ENCODE measurements at regions not wholly inside any gene's neighbourhood (a gene's known extent, or its start where the extent isn't known, plus 50 kb on each side); places are given as distances from the start of the nearest gene placed in this dataset.

DNA sequence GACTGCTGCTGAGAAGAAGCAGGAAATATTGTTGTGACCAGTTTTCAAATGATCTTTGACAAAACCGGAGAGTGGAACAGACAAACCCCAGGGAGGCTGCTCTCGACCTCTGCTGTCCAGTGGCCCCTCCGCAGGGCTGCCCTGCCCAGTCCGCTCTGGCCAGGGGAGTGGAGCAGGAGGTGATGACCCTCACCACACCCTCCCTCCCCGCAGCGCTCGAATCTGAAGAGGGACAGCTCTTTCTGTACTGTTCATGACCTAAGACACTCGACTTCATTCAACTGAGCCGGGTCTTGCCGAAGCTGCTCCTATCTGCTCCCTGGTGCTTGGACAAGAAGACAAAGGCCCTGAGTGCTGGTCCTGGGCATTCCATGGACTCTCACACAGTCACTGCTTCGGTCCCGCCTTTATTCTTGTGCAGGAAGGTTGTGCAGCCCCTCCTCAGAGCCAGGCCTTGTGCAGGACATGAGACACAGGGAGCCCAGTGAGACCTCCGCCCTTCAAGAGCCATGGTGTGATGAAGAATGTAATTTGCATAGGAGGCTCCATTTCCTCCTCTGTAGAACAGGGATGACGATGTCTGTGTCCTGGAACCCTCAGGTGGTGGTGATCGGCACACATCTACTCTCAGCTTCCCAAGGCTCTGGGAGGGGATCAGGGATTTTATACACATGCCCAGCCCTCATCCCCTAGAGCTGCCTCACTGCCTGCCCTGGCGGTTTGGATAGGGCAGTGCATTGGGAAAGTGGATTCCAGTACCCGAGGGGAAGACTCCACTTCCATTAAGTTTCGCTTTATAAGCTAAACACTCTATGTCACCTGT, 97.1 kb upstream of the PRR20G start:
- CTCF ChIA-PET, result no interaction called here
- Histone ChIP-seq H3K9me3 (ENCODE audit: control insufficient read depth in 1 of 2, insufficient read depth in 1 of 2, low read depth in 1 of 2, low read length in 2 of 2) (peaks cover 5 to 7% of the 10 kb centered on the region in 2 experiments; a peak in 2 of 4 replicates), H3K4me2 (ENCODE audit: low read length) (no peak overlapping the region), H3K27me3 (ENCODE audit: insufficient read depth, low read length) (no peaks in the 10 kb centered on the region), H3K27ac (ENCODE audit: low read depth, low read length) (no peak overlapping the region), H3K9me2 (ENCODE audit: insufficient read depth) (no peaks in the 10 kb centered on the region), H3K9ac (ENCODE audit: low read length) (no peak overlapping the region), H3K79me2 (ENCODE audit: insufficient read depth, low read length) (no peaks in the 10 kb centered on the region), H4K20me1 (ENCODE audit: insufficient read depth) (no peaks in the 10 kb centered on the region), H3K4me3 (replicated peaks in 1 of 2; ENCODE audit: low read depth in 1 of 2, low read length in 2 of 2) (no peak overlapping the region), H3K4me1 (ENCODE audit: control insufficient read depth in 1 of 2, insufficient read depth in 2 of 2, low read length in 2 of 2) (peaks cover 3 to 9% of the 10 kb centered on the region in 2 experiments; a peak in 3 of 4 replicates), H3K36me3 (ENCODE audit: control insufficient read depth in 1 of 2, insufficient read depth in 2 of 2, low read length in 2 of 2) (no peaks in the 10 kb centered on the region), H2AFZ (ENCODE audit: low read depth, low read length, poor library complexity, severe bottlenecking) (no peak overlapping the region)
- intact Hi-C loops (cut with micrococcal nuclease), result no loop called here
- no peak for ATAC-seq
- DNase-seq (ENCODE audit: low read depth, low spot score), result no peak
- RAD21 ChIA-PET (ENCODE audit: low non-redundant PET in 1 of 2, low total read pairs in 2 of 2, uncharacterized antibody in 2 of 2, unreplicated experiment in 2 of 2), result no interaction called here
- BruUV-seq (replicated peaks), result no TSS peak
- POLR2A ChIA-PET, result no interaction called here
- TF ChIP-seq SIN3A (IDR thresholded peaks at IDR 0.05; ENCODE audit: low read depth) (no peak), EGR1 (IDR thresholded peaks at IDR 0.05; ENCODE audit: low read depth) (no peak), YY1 (IDR thresholded peaks at IDR 0.05; ENCODE audit: extremely low read depth, insufficient replicate concordance, low read depth, low read length) (no peak), CEBPB (IDR thresholded peaks at IDR 0.05; ENCODE audit: low read depth) (no peak), POLR2A (IDR thresholded peaks at IDR 0.05; ENCODE audit: borderline replicate concordance, extremely low read depth, insufficient read depth, insufficient read length) (no peak), TCF7L2 (IDR thresholded peaks at IDR 0.05; ENCODE audit: borderline replicate concordance, extremely low read depth, insufficient read depth, insufficient read length) (no peak), ELF1 (IDR thresholded peaks at IDR 0.05; ENCODE audit: borderline replicate concordance, low read depth) (no peak), RAD21 (IDR thresholded peaks at IDR 0.05; ENCODE audit: low read depth) (no peak), EZH2phosphoT487 (IDR thresholded peaks at IDR 0.05; ENCODE audit: borderline replicate concordance) (no peak), ZFX (IDR thresholded peaks at IDR 0.05) (no peak), POLR2AphosphoS5 (IDR thresholded peaks at IDR 0.05; ENCODE audit: low read depth, low read length) (no peak), JUND (IDR thresholded peaks at IDR 0.05) (no peak), ZNF274 (IDR thresholded peaks at IDR 0.05; ENCODE audit: low read depth, low read length) (no peak), SP1 (IDR thresholded peaks at IDR 0.05; ENCODE audit: low read depth) (no peak), FOSL1 (IDR thresholded peaks at IDR 0.05; ENCODE audit: low read depth) (no peak)
- TF ChIP-seq, protein P1, sequence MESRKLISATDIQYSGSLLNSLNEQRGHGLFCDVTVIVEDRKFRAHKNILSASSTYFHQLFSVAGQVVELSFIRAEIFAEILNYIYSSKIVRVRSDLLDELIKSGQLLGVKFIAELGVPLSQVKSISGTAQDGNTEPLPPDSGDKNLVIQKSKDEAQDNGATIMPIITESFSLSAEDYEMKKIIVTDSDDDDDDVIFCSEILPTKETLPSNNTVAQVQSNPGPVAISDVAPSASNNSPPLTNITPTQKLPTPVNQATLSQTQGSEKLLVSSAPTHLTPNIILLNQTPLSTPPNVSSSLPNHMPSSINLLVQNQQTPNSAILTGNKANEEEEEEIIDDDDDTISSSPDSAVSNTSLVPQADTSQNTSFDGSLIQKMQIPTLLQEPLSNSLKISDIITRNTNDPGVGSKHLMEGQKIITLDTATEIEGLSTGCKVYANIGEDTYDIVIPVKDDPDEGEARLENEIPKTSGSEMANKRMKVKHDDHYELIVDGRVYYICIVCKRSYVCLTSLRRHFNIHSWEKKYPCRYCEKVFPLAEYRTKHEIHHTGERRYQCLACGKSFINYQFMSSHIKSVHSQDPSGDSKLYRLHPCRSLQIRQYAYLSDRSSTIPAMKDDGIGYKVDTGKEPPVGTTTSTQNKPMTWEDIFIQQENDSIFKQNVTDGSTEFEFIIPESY (IDR thresholded peaks at IDR 0.05; ENCODE audit: extremely low read depth, insufficient replicate concordance, low read length), result no peak
- TF ChIP-seq, protein P2, sequence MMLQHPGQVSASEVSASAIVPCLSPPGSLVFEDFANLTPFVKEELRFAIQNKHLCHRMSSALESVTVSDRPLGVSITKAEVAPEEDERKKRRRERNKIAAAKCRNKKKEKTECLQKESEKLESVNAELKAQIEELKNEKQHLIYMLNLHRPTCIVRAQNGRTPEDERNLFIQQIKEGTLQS (IDR thresholded peaks at IDR 0.05), result no peak
- TF ChIP-seq, protein P3, sequence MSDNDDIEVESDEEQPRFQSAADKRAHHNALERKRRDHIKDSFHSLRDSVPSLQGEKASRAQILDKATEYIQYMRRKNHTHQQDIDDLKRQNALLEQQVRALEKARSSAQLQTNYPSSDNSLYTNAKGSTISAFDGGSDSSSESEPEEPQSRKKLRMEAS (IDR thresholded peaks at IDR 0.05), result no peak
- TF ChIP-seq, protein P4, sequence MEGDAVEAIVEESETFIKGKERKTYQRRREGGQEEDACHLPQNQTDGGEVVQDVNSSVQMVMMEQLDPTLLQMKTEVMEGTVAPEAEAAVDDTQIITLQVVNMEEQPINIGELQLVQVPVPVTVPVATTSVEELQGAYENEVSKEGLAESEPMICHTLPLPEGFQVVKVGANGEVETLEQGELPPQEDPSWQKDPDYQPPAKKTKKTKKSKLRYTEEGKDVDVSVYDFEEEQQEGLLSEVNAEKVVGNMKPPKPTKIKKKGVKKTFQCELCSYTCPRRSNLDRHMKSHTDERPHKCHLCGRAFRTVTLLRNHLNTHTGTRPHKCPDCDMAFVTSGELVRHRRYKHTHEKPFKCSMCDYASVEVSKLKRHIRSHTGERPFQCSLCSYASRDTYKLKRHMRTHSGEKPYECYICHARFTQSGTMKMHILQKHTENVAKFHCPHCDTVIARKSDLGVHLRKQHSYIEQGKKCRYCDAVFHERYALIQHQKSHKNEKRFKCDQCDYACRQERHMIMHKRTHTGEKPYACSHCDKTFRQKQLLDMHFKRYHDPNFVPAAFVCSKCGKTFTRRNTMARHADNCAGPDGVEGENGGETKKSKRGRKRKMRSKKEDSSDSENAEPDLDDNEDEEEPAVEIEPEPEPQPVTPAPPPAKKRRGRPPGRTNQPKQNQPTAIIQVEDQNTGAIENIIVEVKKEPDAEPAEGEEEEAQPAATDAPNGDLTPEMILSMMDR (IDR thresholded peaks at IDR 0.05 in 2 of 3, conservative IDR thresholded peaks at IDR 0.05 in 1 of 3; ENCODE audit: borderline replicate concordance in 1 of 3, insufficient read depth in 1 of 3, low read depth in 2 of 3, low read length in 2 of 3), result no peak

Data from HCT116 (cell line).